HEK293 (cell line): ENCODE measurements at regions not wholly inside any gene's neighbourhood (a gene's known extent, or its start where the extent isn't known, plus 50 kb on each side); places are given as distances from the start of the nearest gene placed in this dataset.

ENCODE experiments used
- CTCF ChIA-PET: fragments of 350-600 bp; formaldehyde crosslinking; extraction: SDS; loops from one replicate; lab custom pipeline; 2021; ENCODE audit warnings: antibody characterized with exemption; lab: Yijun Ruan, JAX
- POLR2A ChIA-PET: fragments of 300-600 bp; formaldehyde crosslinking; extraction: SDS; loops from one replicate; lab custom pipeline; 2020; ENCODE audit warnings: antibody characterized with exemption, inconsistent platforms; lab: Yijun Ruan, JAX
- H3K27ac ChIP-seq: fragments of 200-500 bp; sonication (Bioruptor generic); 2 replicates; pipeline ENCODE4 v1.5.1; 2014; ENCODE audit warnings: low read depth, low read length, control low read depth, inconsistent platforms; ENCODE audit errors: extremely low read depth
- H3K36me3 ChIP-seq, 2 experiments: fragments of 200-500 bp in 1 of 2; sonication (Bioruptor generic) in 1 of 2; 1 replicate in 1 of 2; 2 replicates in 1 of 2; pipeline ENCODE4 v1.5.1; 2014 to 2017; ENCODE audit warnings: inconsistent platforms in 2 of 2, low read length in 2 of 2; ENCODE audit not compliant: control insufficient read depth in 2 of 2, insufficient read depth in 1 of 2
- H3K4me1 ChIP-seq: fragments of 200-500 bp; sonication (Bioruptor generic); 2 replicates; pipeline ENCODE4 v1.5.1; 2014; ENCODE audit warnings: mild to moderate bottlenecking, low read length, inconsistent platforms; ENCODE audit not compliant: control insufficient read depth, insufficient read depth
- H3K4me3 ChIP-seq: 2 replicates; pipeline ENCODE4 v1.5.1; 2011; ENCODE audit warnings: low read depth, mild to moderate bottlenecking, control low read depth, low read length, moderate library complexity
- H3K9me3 ChIP-seq: fragments of 200-500 bp; sonication (Bioruptor generic); 2 replicates; pipeline ENCODE4 v1.5.1; 2014; ENCODE audit warnings: low read depth, low read length, inconsistent platforms; ENCODE audit not compliant: control insufficient read depth, insufficient read depth
- BCL11B ChIP-seq: fragments of 450-650 bp; formaldehyde crosslinking; IDR thresholded peaks from 2 replicates; pipeline ENCODE4 v1.5.1; 2016; ENCODE audit warnings: low read depth, missing biosample characterization, missing genetic modification characterization
- KLF9 ChIP-seq: fragments of 450-650 bp; formaldehyde crosslinking; IDR thresholded peaks from 2 replicates; pipeline ENCODE4 v1.5.1; 2016; ENCODE audit warnings: missing biosample characterization, missing genetic modification characterization, low read depth
- PRDM1 ChIP-seq: fragments of 450-650 bp; formaldehyde crosslinking; IDR thresholded peaks from 2 replicates; pipeline ENCODE4; 2016; ENCODE audit warnings: missing biosample characterization, missing genetic modification characterization
- PRDM2 ChIP-seq: fragments of 450-650 bp; formaldehyde crosslinking; IDR thresholded peaks from 2 replicates; pipeline ENCODE4 v1.5.1; 2016; ENCODE audit warnings: missing biosample characterization, missing genetic modification characterization, borderline replicate concordance
- TCF7L2 ChIP-seq: IDR thresholded peaks from 2 replicates; pipeline ENCODE4 v1.6.1; 2011; ENCODE audit warnings: low read depth, mild to moderate bottlenecking, inconsistent platforms, low read length, moderate library complexity, borderline replicate concordance
- ZBTB1 ChIP-seq: fragments of 450-650 bp; formaldehyde crosslinking; IDR thresholded peaks from 2 replicates; pipeline ENCODE4 v1.5.1; 2016; ENCODE audit warnings: missing biosample characterization, missing genetic modification characterization
- ZBTB44 ChIP-seq: fragments of 450-650 bp; IDR thresholded peaks from 2 replicates; pipeline ENCODE4 v1.5.1; 2018; ENCODE audit warnings: missing biosample characterization, mild to moderate bottlenecking, missing genetic modification characterization
- ZBTB49 ChIP-seq: fragments of 450-650 bp; formaldehyde crosslinking; IDR thresholded peaks from 2 replicates; pipeline ENCODE4 v1.5.1; 2016; ENCODE audit warnings: missing biosample characterization, missing genetic modification characterization, low read depth
- ZBTB8A ChIP-seq: fragments of 450-650 bp; formaldehyde crosslinking; IDR thresholded peaks from 2 replicates; pipeline ENCODE4 v1.5.1; 2016; ENCODE audit warnings: missing biosample characterization, missing genetic modification characterization
- ZEB2 ChIP-seq: fragments of 450-650 bp; formaldehyde crosslinking; IDR thresholded peaks from 2 replicates; pipeline ENCODE4 v1.5.1; 2016; ENCODE audit warnings: missing biosample characterization, missing genetic modification characterization
- ZNF133 ChIP-seq: fragments of 450-650 bp; formaldehyde crosslinking; IDR thresholded peaks from 2 replicates; pipeline ENCODE4 v1.5.1; 2016; ENCODE audit warnings: missing biosample characterization, missing genetic modification characterization
- ZNF280C ChIP-seq: fragments of 450-650 bp; formaldehyde crosslinking; IDR thresholded peaks from 2 replicates; pipeline ENCODE4 v1.5.1; 2016; ENCODE audit warnings: missing biosample characterization, missing genetic modification characterization
- ZNF292 ChIP-seq: fragments of 450-650 bp; formaldehyde crosslinking; IDR thresholded peaks from 2 replicates; pipeline ENCODE4 v1.5.1; 2016; ENCODE audit warnings: low read depth, missing biosample characterization, missing genetic modification characterization, borderline replicate concordance
- ZNF341 ChIP-seq: fragments of 450-650 bp; formaldehyde crosslinking; IDR thresholded peaks from 2 replicates; pipeline ENCODE4; 2016; ENCODE audit warnings: low read depth, missing biosample characterization, missing genetic modification characterization
- ZNF433 ChIP-seq: fragments of 450-650 bp; formaldehyde crosslinking; IDR thresholded peaks from 2 replicates; pipeline ENCODE4 v1.5.1; 2016; ENCODE audit warnings: missing biosample characterization, missing genetic modification characterization, low read depth
- ZNF501 ChIP-seq: fragments of 450-650 bp; formaldehyde crosslinking; IDR thresholded peaks from 2 replicates; pipeline ENCODE4 v1.5.1; 2016; ENCODE audit warnings: missing biosample characterization, missing genetic modification characterization
- ZNF558 ChIP-seq: fragments of 450-650 bp; formaldehyde crosslinking; IDR thresholded peaks from 2 replicates; pipeline ENCODE4 v1.5.1; 2016; ENCODE audit warnings: missing biosample characterization, missing genetic modification characterization
- ZNF560 ChIP-seq: fragments of 450-650 bp; formaldehyde crosslinking; IDR thresholded peaks from 2 replicates; pipeline ENCODE4 v1.5.1; 2017; ENCODE audit warnings: missing biosample characterization, missing genetic modification characterization, borderline replicate concordance
- ZNF585B ChIP-seq: fragments of 450-650 bp; formaldehyde crosslinking; IDR thresholded peaks from 2 replicates; pipeline ENCODE4 v1.5.1; 2016; ENCODE audit warnings: missing biosample characterization, missing genetic modification characterization
- ZNF621 ChIP-seq: fragments of 450-650 bp; formaldehyde crosslinking; IDR thresholded peaks from 2 replicates; pipeline ENCODE4 v1.5.1; 2017; ENCODE audit warnings: missing biosample characterization, missing genetic modification characterization
- ZNF626 ChIP-seq: fragments of 450-650 bp; sonication (Bioruptor Pico); formaldehyde crosslinking; IDR thresholded peaks from 2 replicates; pipeline ENCODE4 v1.5.1; 2018; ENCODE audit warnings: missing biosample characterization, missing genetic modification characterization, inconsistent platforms
- ZNF654 ChIP-seq: fragments of 450-650 bp; formaldehyde crosslinking; IDR thresholded peaks from 2 replicates; pipeline ENCODE4 v1.5.1; 2016; ENCODE audit warnings: low read depth, missing biosample characterization, missing genetic modification characterization
- ZNF658 ChIP-seq: fragments of 450-650 bp; formaldehyde crosslinking; IDR thresholded peaks from 2 replicates; pipeline ENCODE4; 2016; ENCODE audit warnings: missing biosample characterization, missing genetic modification characterization
- ZNF670 ChIP-seq: fragments of 450-650 bp; formaldehyde crosslinking; IDR thresholded peaks from 2 replicates; pipeline ENCODE4 v1.5.1; 2016; ENCODE audit warnings: missing biosample characterization, missing genetic modification characterization, low read depth
- ZNF692 ChIP-seq: fragments of 450-650 bp; formaldehyde crosslinking; IDR thresholded peaks from 2 replicates; pipeline ENCODE4 v1.5.1; 2016; ENCODE audit warnings: missing biosample characterization, missing genetic modification characterization
- ZNF707 ChIP-seq: fragments of 450-650 bp; formaldehyde crosslinking; IDR thresholded peaks from 2 replicates; pipeline ENCODE4 v1.5.1; 2016; ENCODE audit warnings: missing biosample characterization, missing genetic modification characterization
- ZNF776 ChIP-seq: fragments of 450-650 bp; formaldehyde crosslinking; IDR thresholded peaks from 2 replicates; pipeline ENCODE4 v1.5.0; 2017; ENCODE audit warnings: missing biosample characterization, missing genetic modification characterization, borderline replicate concordance

- POLR2A ChIA-PET = no interaction called here
- H3K27ac ChIP-seq = no peak overlapping the region
Measured at GRCh38 chr10:59959504-59960018, 53.2 kb upstream of the CCDC6 start.

GRCh38 chr10:59958882-59959281, 52.5 kb upstream of the CCDC6 start:
- ChIA-PET POLR2A (no interaction called here), CTCF (no interaction called here)
- Histone ChIP-seq H3K9me3 (no peaks in the 10 kb centered on the region), H3K27ac (no peak overlapping the region), H3K4me3 (no peak overlapping the region), H3K4me1 (no peaks in the 10 kb centered on the region), H3K36me3 (no peaks in the 10 kb centered on the region)
- no peak for TF ChIP-seq PRDM2 (tag by site-specific recombination)
- TF ChIP-seq ZNF558 (tag by site-specific recombination) = no peak
- TF ChIP-seq TCF7L2 = no peak
- no peak for TF ChIP-seq ZEB2 (tag by site-specific recombination)
- TF ChIP-seq KLF9 (tag by site-specific recombination) = no peak
- no peak for TF ChIP-seq ZBTB44 (tag by site-specific recombination)
- no peak for TF ChIP-seq ZNF692 (tag by site-specific recombination)
- no peak for TF ChIP-seq ZBTB1 (tag by site-specific recombination)

More at GRCh38 chr10:59959504-59960018, 53.2 kb upstream of the CCDC6 start:
- TF ChIP-seq ZNF621 (tag by site-specific recombination) (no peak), ZNF626 (tag by site-specific recombination) (no peak), ZNF292 (tag by site-specific recombination) (no peak), ZNF501 (no peak), ZNF776 (tag by site-specific recombination) (no peak), ZNF658 (tag by site-specific recombination) (no peak), BCL11B (tag by site-specific recombination) (no peak), ZNF280C (no peak), ZNF670 (tag by site-specific recombination) (no peak), ZNF560 (tag by site-specific recombination) (no peak), ZBTB49 (tag by site-specific recombination) (no peak), ZNF585B (no peak), PRDM1 (tag by site-specific recombination) (no peak), ZNF341 (no peak), ZNF433 (no peak), ZNF133 (tag by site-specific recombination) (no peak), ZBTB8A (tag by site-specific recombination) (no peak), ZNF654 (tag by site-specific recombination) (no peak), ZNF707 (tag by site-specific recombination) (no peak)
- no peaks in the 10 kb centered on the region for H3K4me1 ChIP-seq
- CTCF ChIA-PET = no interaction called here
- no peaks in the 10 kb centered on the region for H3K36me3 ChIP-seq
- H3K4me3 ChIP-seq = no peak overlapping the region
- no peaks in the 10 kb centered on the region for H3K9me3 ChIP-seq
